H9 (cell line): ENCODE measurements at regions not wholly inside any gene's neighbourhood (a gene's known extent, or its start where the extent isn't known, plus 50 kb on each side); places are given as distances from the start of the nearest gene placed in this dataset.

Source experiments
- DNase-seq: peaks from one replicate; pipeline ENCODE4 v3.0.0-alpha.2; 2017
- H2AFZ ChIP-seq: one replicate; pipeline ENCODE4 v1.6.1; 2013; ENCODE audit warnings: mild to moderate bottlenecking, low read length, control low read depth, moderate library complexity
- H2AK5ac ChIP-seq: 2 replicates; pipeline ENCODE4 v1.6.1; 2013; ENCODE audit warnings: low read length, control low read depth, mixed read lengths; ENCODE audit not compliant: insufficient read length
- H2BK120ac ChIP-seq: one replicate; pipeline ENCODE4 v1.6.1; 2013; ENCODE audit warnings: low read depth, mild to moderate bottlenecking, low read length, control low read depth, inconsistent platforms; ENCODE audit not compliant: poor library complexity, severe bottlenecking
- H2BK12ac ChIP-seq: 2 replicates; pipeline ENCODE4 v1.6.1; 2013; ENCODE audit warnings: low read length, control low read depth, mixed read lengths, low read depth; ENCODE audit not compliant: insufficient read length
- H2BK15ac ChIP-seq: 2 replicates; pipeline ENCODE4 v1.6.1; 2013; ENCODE audit warnings: low read depth, low read length, control low read depth
- H2BK20ac ChIP-seq: one replicate; pipeline ENCODE4 v1.6.1; 2013; ENCODE audit warnings: low read depth, mild to moderate bottlenecking, low read length, control low read depth, inconsistent platforms; ENCODE audit not compliant: poor library complexity, severe bottlenecking
- H2BK5ac ChIP-seq: 2 replicates; pipeline ENCODE4 v1.6.1; 2013; ENCODE audit warnings: low read length, control low read depth, mixed read lengths; ENCODE audit not compliant: insufficient read length
- H3K14ac ChIP-seq: 2 replicates; pipeline ENCODE4 v1.6.1; 2013; ENCODE audit warnings: low read length, control low read depth; ENCODE audit not compliant: insufficient read depth
- H3K18ac ChIP-seq: 2 replicates; pipeline ENCODE4 v1.6.1; 2013; ENCODE audit warnings: low read depth, mild to moderate bottlenecking, mixed read lengths, low read length, control low read depth; ENCODE audit not compliant: insufficient read length
- H3K23ac ChIP-seq: 2 replicates; pipeline ENCODE4 v1.6.1; 2013; ENCODE audit warnings: low read length, control low read depth, mixed read lengths, low read depth; ENCODE audit not compliant: insufficient read length
- H3K23me2 ChIP-seq: 2 replicates; pipeline ENCODE4 v1.6.1; 2013; ENCODE audit warnings: low read depth, mild to moderate bottlenecking, mixed read lengths, low read length, control low read depth; ENCODE audit not compliant: insufficient read length, poor library complexity, severe bottlenecking
- H3K27ac ChIP-seq: 2 replicates; pipeline ENCODE4 v1.5.1; 2013; ENCODE audit warnings: low read length, control low read depth, mixed read lengths, low read depth; ENCODE audit not compliant: insufficient read length
- H3K27me3 ChIP-seq: 2 replicates; pipeline ENCODE4 v1.6.1; 2013; ENCODE audit warnings: low read length, control low read depth, inconsistent platforms; ENCODE audit not compliant: insufficient read depth
- H3K4ac ChIP-seq: 2 replicates; pipeline ENCODE4 v1.6.1; 2013; ENCODE audit warnings: low read depth, mild to moderate bottlenecking, control low read depth, inconsistent platforms, low read length, moderate library complexity
- H3K4me1 ChIP-seq: 2 replicates; pipeline ENCODE4 v1.6.1; 2013; ENCODE audit warnings: low read length, control low read depth, inconsistent platforms; ENCODE audit not compliant: insufficient read depth
- H3K4me2 ChIP-seq: 2 replicates; pipeline ENCODE4 v1.6.1; 2013; ENCODE audit warnings: low read length, control low read depth, mixed read lengths; ENCODE audit not compliant: insufficient read length, insufficient read depth
- H3K56ac ChIP-seq: 2 replicates; pipeline ENCODE4 v1.6.1; 2013; ENCODE audit warnings: low read depth, mild to moderate bottlenecking, mixed read lengths, low read length, control low read depth; ENCODE audit not compliant: insufficient read length
- H3K79me1 ChIP-seq: 2 replicates; pipeline ENCODE4 v1.6.1; 2013; ENCODE audit warnings: low read depth, mild to moderate bottlenecking, moderate library complexity, low read length, control low read depth, inconsistent platforms; ENCODE audit not compliant: insufficient read depth, poor library complexity, severe bottlenecking
- H3K79me2 ChIP-seq: 2 replicates; pipeline ENCODE4 v1.6.1; 2013; ENCODE audit warnings: low read length, control low read depth, inconsistent platforms; ENCODE audit not compliant: insufficient read depth
- H3K9ac ChIP-seq: 2 replicates; pipeline ENCODE4 v1.6.1; 2013; ENCODE audit warnings: low read length, control low read depth, mixed read lengths; ENCODE audit not compliant: insufficient read length; ENCODE audit errors: extremely low read depth
- H3K9me3 ChIP-seq: one replicate; pipeline ENCODE4 v1.6.1; 2013; ENCODE audit warnings: low read depth, low read length, inconsistent platforms; ENCODE audit not compliant: control insufficient read depth
- H3T11ph ChIP-seq: one replicate; pipeline ENCODE4 v1.6.1; 2013; ENCODE audit warnings: mild to moderate bottlenecking, low read length, control low read depth, inconsistent platforms
- H4K20me1 ChIP-seq: one replicate; pipeline ENCODE4 v1.6.1; 2013; ENCODE audit not compliant: control insufficient read depth, insufficient read length, insufficient read depth
- H4K5ac ChIP-seq: 2 replicates; pipeline ENCODE4 v1.6.1; 2013; ENCODE audit warnings: low read depth, mild to moderate bottlenecking, mixed read lengths, low read length, control low read depth; ENCODE audit not compliant: insufficient read length
- H4K8ac ChIP-seq: replicated peaks from 2 replicates; pipeline ENCODE4 v1.6.1; 2013; ENCODE audit warnings: low read length, control low read depth, mixed read lengths, low read depth; ENCODE audit not compliant: insufficient read length
- H4K91ac ChIP-seq: 2 replicates; pipeline ENCODE4 v1.6.1; 2013; ENCODE audit warnings: low read depth, mild to moderate bottlenecking, moderate library complexity, mixed read lengths, low read length, control low read depth; ENCODE audit not compliant: insufficient read length
- H3K27ac Mint-ChIP-seq, 3 experiments: 2 replicates in 2 of 3; 3 replicates in 1 of 3; pipeline ENCODE4 v1.8.0; 2020 to 2021; ENCODE audit warnings: mixed read lengths in 3 of 3, mild to moderate bottlenecking in 1 of 3, moderate library complexity in 1 of 3
- H3K27me3 Mint-ChIP-seq: 2 replicates; pipeline ENCODE4 v1.8.0; 2021; ENCODE audit warnings: low read depth, mild to moderate bottlenecking, moderate library complexity, mixed read lengths
- H3K36me3 Mint-ChIP-seq, 3 experiments: 2 replicates in 2 of 3; 3 replicates in 1 of 3; pipeline ENCODE4 v1.8.0; 2020 to 2021; ENCODE audit warnings: low read depth in 3 of 3, mixed read lengths in 3 of 3; ENCODE audit not compliant: insufficient read depth in 1 of 3
- H3K4me1 Mint-ChIP-seq, 2 experiments: 2 replicates each; pipeline ENCODE4 v1.8.0; 2020; ENCODE audit warnings: mixed read lengths in 2 of 2
- H3K4me3 Mint-ChIP-seq, 2 experiments: 2 replicates in 1 of 2; 3 replicates in 1 of 2; pipeline ENCODE4 v1.8.0; 2020 to 2021; ENCODE audit warnings: mild to moderate bottlenecking in 2 of 2, mixed read lengths in 2 of 2, moderate library complexity in 1 of 2
- H3K9me3 Mint-ChIP-seq, 2 experiments: 2 replicates in 1 of 2; 3 replicates in 1 of 2; pipeline ENCODE4 v1.8.0; 2020; ENCODE audit warnings: mild to moderate bottlenecking in 2 of 2, mixed read lengths in 2 of 2, moderate library complexity in 1 of 2
- CTCF ChIP-seq: fragments of 200-600 bp; sonication (generic); conservative IDR thresholded peaks from 3 replicates; pipeline ENCODE4 v1.8.0; 2021; ENCODE audit warnings: antibody characterized with exemption, mild to moderate bottlenecking
- WGBS: extraction: QIAGEN DNeasy Blood & Tissue Kit; methylation state at CpG from one replicate; pipeline ENCODE4 v1.1.7; 2013; ENCODE audit warnings: missing lambda C conversion rate, low lambda C conversion rate, mixed read lengths; ENCODE audit not compliant: insufficient read length; ENCODE audit errors: extremely low coverage; 5-methylcytosine and 5-hydroxymethylcytosine counted together

GRCh38 chr2:238561230-238561629, 134.5 kb downstream of the ASB1 start:
- Histone ChIP-seq H3K4me2 (no peak overlapping the region), H3K79me2 (no peaks in the 10 kb centered on the region), H3K9me3 (no peaks in the 10 kb centered on the region), H3T11ph (no peak overlapping the region), H3K18ac (no peak overlapping the region), H3K79me1 (no peaks in the 10 kb centered on the region), H4K5ac (no peak overlapping the region), H4K8ac (no peak overlapping the region), H3K56ac (no peak overlapping the region), H2BK5ac (no peak overlapping the region), H3K14ac (no peak overlapping the region), H2BK15ac (no peak overlapping the region), H3K23me2 (no peaks in the 10 kb centered on the region), H2AK5ac (no peak overlapping the region), H2BK120ac (no peak overlapping the region), H3K23ac (no peak overlapping the region), H3K27me3 (no peaks in the 10 kb centered on the region), H3K4me1 (no peaks in the 10 kb centered on the region), H3K9ac (no peak overlapping the region), H4K20me1 (no peaks in the 10 kb centered on the region), H2AFZ (no peak overlapping the region), H2BK20ac (no peak overlapping the region), H2BK12ac (no peak overlapping the region), H4K91ac (no peak overlapping the region), H3K27ac (no peak overlapping the region), H3K4ac (no peak overlapping the region)
- Mint-ChIP-seq H3K4me1 (peaks cover 3 to 4% of the 10 kb centered on the region in 2 experiments; a peak in 2 of 4 replicates), H3K27me3 (peaks cover 5% of the 10 kb centered on the region), H3K4me3 (no peak overlapping the region), H3K36me3 (no peaks in the 10 kb centered on the region), H3K27ac (no peak overlapping the region), H3K9me3 (no peaks in the 10 kb centered on the region; a peak in 1 of 5 replicates)
- no CpG with 5 or more reads among the region's 6 CpGs for WGBS
- no peak for TF ChIP-seq CTCF
- DNase-seq: no peak
